AG09319 (cell line): ENCODE measurements at regions not wholly inside any gene's neighbourhood (a gene's known extent, or its start where the extent isn't known, plus 50 kb on each side); places are given as distances from the start of the nearest gene placed in this dataset.

Experiments
- DNase-seq: peaks from one replicate; pipeline ENCODE4 v3.0.0-alpha.2; 2010; ENCODE audit warnings: low read depth; ENCODE audit errors: extremely low read depth
- TF ChIP-seq, protein P1 (sequence below): IDR thresholded peaks from 2 replicates; pipeline ENCODE4 v1.5.1; 2011; ENCODE audit warnings: low read depth, mild to moderate bottlenecking, inconsistent platforms, low read length, moderate library complexity

DNA sequence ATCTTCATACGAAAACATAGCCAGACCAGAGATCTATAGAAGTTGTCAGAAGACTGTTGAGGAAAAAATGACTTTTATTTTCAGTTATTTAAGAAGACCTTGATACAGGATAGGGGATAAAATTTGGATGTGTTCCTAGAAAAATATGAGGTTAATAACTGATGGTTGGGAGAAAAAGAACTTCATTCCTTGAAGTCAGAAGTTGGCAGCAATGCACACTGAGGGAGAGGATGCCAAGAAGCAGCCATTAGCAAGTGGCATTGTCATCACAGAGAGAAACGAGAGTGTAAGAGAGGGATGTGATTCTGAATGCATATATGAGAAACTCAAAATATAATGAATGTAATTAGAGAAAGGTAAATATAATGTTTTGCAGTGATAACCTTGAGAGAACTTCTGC is 382.1 kb upstream of the EPHA5 start:
- TF ChIP-seq, protein P1, sequence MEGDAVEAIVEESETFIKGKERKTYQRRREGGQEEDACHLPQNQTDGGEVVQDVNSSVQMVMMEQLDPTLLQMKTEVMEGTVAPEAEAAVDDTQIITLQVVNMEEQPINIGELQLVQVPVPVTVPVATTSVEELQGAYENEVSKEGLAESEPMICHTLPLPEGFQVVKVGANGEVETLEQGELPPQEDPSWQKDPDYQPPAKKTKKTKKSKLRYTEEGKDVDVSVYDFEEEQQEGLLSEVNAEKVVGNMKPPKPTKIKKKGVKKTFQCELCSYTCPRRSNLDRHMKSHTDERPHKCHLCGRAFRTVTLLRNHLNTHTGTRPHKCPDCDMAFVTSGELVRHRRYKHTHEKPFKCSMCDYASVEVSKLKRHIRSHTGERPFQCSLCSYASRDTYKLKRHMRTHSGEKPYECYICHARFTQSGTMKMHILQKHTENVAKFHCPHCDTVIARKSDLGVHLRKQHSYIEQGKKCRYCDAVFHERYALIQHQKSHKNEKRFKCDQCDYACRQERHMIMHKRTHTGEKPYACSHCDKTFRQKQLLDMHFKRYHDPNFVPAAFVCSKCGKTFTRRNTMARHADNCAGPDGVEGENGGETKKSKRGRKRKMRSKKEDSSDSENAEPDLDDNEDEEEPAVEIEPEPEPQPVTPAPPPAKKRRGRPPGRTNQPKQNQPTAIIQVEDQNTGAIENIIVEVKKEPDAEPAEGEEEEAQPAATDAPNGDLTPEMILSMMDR, result no peak
- no peak for DNase-seq

DNA sequence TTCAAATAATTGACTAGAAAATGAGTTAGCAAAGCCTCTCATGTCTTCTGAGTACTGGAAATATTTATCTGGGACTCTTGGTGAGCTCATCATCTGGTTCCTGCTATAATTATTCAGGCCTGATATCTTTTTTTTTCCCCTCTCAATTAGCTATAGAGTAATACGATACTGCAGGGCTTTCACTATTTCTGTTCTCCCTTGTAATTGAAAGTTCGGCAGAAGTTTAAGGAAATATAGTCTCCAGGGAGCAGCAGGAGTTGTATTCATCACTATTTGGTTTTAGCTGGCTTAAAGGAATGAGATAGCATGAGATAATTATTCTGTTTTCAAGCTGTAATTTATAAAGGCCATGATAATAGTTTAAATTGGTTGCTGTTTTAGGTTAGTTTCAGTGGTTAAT is 378.6 kb upstream of the EPHA5 start:
- no peak for DNase-seq
- TF ChIP-seq, protein P1, result no peak

DNA sequence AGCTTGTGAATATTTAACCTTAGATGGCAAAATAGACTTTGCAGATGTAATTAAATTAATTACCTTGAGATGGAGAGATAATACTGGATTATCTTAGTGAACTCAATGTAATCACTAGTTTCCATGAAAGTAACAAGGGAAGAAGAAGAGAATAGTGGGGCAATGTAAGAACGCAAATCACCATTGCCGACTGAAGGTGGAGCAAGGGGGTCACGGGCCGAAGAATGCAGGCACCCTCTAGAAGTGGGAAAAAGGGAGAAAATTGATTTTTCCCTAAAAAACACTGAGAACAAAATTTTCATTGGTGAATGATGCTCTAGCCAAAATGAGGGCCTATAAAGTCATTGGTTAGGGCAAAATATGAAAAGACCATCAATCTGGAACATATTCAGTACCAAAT is 375.6 kb upstream of the EPHA5 start:
- no peak for DNase-seq
- TF ChIP-seq, protein P1, result no peak

DNA sequence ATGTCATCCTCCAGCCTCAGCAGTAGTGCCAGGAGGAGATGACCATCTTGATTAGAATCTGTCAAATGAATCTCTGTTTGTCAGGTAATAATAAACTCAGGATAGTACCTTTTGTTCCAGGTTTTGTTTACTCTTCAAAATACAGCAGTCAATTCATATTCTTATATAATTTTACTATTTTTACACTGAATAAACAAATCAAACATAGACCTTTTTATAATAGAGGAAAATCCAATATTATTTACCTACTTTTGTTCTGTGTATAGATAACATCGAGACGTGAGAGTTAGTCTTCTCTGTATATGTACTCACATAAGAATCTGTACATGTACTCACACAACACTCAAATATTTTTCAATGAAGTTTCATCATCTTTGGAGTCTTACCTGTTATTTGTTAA is 365.4 kb upstream of the EPHA5 start:
- TF ChIP-seq, protein P1, result no peak
- DNase-seq, result no peak

DNA sequence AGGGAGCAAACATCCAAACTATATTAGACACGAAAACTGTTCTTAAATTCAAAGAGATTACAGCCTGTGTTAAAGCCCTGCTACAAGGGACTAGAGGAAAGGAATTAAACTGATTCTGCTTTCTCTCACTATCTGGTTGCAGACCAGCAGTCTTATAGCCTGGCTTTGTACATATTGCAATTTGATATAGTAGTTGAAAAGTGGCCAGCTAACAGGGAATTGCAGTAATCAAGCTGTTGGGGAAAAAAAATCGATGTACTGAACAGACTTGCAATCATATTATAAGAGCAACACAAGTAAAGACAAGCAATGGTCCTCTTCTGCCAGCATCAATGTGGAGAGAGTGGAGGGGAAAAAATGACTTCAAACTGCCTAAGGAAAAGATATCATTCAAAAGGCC is 364.4 kb upstream of the EPHA5 start:
- no peak for DNase-seq
- TF ChIP-seq, protein P1, result no peak

DNA sequence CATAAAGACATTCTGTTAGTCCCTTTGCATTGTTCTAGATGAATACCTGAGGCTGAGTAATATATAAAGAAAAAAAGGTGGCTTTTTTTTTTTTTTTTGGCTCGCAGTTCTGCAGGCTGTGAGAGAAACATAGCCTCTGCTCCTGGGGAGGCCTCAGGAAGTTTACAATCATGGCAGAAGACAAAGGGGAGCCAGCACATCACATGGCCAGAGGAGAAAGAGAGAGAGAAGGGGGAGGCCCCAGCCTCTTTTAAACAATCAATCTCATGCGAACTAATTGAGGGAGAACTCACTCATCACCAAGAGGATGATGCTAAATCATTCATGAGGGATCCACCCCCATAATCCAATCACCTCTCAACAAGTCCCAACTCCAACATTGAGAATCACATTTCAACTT is 364.0 kb upstream of the EPHA5 start:
- no peak for DNase-seq
- TF ChIP-seq, protein P1, result no peak

DNA sequence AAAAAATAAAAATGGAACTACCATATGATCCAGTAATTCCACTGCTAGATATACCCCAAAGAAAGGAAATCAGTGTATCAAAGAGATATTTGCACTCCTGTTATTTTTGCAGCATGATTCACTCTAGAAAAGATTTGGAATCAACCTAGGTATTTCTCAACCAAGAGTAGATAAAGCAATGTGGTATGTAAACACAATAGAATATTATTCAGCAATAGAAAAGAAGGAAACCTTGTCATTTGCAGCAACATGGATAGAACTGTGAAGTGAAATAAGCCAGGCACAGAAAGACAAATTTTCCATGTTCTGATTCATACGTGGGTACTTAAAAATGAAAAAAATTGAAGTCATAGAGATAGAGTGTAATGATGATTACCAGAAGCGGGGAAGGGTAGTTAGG is 362.3 kb upstream of the EPHA5 start:
- DNase-seq, result no peak
- TF ChIP-seq, protein P1, result no peak
